ENCODE measurements at regions not wholly inside any gene's neighbourhood (a gene's known extent, or its start where the extent isn't known, plus 50 kb on each side); places are given as distances from the start of the nearest gene placed in this dataset.
A peak's percentile ranks its signal among the peaks of the same experiment; 100 is the strongest.
"Not testable (repeated sequence)": the region's sequence is repeated elsewhere in the genome, so short reads cannot be mapped to it uniquely, and the experiment has no call there.

DNA sequence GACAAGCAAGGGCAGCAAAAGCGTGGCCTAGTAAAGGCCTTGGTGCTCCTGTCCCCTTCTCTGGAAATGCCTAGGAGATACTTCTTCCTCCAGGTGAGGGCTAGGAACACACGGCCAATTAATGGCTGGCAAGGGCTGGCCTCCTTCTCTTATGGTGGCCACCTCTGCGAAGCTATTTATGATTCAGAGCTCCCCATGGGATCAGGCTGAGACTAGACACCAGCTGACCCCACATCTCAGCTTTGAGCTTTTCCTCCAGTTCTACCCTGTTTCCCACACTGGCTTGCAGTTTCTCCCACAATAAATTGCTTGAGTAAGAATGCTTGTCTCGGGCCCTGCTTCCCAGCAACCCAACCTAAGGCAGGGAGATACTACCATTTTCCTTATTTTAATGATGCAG lies 53.7 kb downstream of the CAMK2N1 start:
- DNase-seq: no peak

DNA sequence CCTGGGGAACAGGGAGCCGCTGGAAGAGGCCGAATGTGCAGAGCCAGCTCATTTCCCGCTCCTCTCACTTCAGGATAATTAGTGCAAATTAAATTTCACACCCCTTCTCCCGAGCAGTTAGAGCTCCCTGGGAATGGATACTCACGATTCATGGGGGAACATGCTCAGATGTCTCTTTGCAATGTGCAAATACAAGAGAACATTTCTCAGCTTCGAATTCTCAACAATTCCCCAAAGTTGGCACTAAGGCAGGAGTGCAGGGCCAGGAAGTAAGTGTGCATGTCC lies 54.9 kb downstream of the CAMK2N1 start:
- DNase-seq: no peak

- peak; percentile 50 for DNase-seq
Measured at GRCh38 chr1:20430355-20431175, 55.4 kb downstream of the CAMK2N1 start.

GRCh38 chr1:20429296-20429695 lies 56.7 kb downstream of the CAMK2N1 start:
- DNase-seq: no peak

DNA sequence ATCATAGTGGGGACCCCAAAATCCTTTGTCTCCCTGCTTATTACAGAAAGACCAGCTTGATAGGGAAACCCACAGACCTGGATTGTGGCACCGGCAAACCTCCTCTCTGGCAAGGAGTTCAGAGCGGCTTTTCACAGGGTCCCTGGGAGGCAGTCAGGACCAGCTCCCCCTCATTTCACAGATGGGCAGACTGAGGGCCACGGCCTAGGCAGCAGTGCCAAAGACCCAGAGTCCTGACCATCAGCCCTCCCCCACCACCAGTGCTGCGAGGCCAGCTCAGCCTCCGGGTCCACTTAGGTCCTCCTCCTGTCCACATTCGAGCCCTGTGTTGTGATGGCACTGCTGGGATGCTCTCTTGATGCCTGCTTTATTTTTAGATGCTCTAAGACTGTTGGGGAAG lies 57.2 kb downstream of the CAMK2N1 start:
- no peak for DNase-seq

DNA sequence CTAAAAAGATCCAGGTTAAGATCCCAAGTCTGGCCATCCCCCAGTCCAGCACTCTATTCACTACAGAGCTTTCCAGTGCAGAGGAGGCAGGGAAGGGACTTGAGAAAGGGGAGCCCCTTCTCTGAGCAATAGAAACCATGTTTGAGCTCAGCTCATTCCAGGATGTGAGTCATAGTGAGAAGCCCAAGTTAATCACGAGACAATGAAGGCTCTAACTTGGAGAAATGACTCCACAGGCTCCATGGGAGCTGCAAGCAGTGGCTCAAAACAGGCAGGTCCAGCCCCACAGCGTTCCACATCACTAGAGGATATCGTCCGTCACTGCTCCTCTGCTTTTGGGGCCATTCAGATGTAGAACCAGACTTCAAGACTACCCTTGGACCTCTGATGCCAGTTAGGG lies 59.1 kb downstream of the CAMK2N1 start:
- no peak for DNase-seq

- DNase-seq: no peak
Measured at GRCh38 chr1:20426371-20426770, 59.6 kb downstream of the CAMK2N1 start.

GRCh38 chr1:20425622-20426021 lies 60.4 kb downstream of the CAMK2N1 start:
- no peak for DNase-seq

GRCh38 chr1:20423169-20423795 lies 62.7 kb downstream of the CAMK2N1 start:
- DNase-seq: no peak

GRCh38 chr1:20421441-20421840 lies 64.6 kb downstream of the CAMK2N1 start:
- DNase-seq: no peak

GRCh38 chr1:20417581-20417980 lies 68.4 kb downstream of the CAMK2N1 start:
- no peak for DNase-seq

- no peak for DNase-seq
Measured at GRCh38 chr1:20416706-20417105, 69.3 kb downstream of the CAMK2N1 start.

- DNase-seq: no peak
Measured at GRCh38 chr1:20413776-20414140, 72.3 kb downstream of the CAMK2N1 start.

- DNase-seq: no peak
Measured at GRCh38 chr1:20413136-20413775, 72.8 kb downstream of the CAMK2N1 start.

- no peak for DNase-seq
Measured at GRCh38 chr1:20411196-20411980, 74.6 kb downstream of the CAMK2N1 start.

DNA sequence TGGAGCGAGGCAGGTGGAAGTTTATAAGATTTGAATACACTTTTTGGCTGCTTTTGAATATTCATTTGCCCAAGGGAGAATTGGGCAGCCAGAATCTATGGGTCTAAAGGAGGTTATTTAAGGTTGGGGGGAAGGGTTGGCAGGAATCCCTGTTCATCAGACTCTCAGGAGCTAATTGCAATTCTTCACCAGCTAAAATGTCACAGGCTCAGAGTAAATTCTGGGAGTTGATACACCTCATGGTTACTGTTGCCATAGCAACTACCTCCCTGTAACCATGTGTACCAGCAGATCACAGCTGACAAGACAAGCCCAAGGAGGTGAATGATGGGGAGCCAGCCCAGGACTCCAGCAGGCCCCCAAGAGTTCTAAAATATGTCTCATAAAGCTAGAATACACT lies 75.5 kb downstream of the CAMK2N1 start:
- DNase-seq: peak; percentile 76

DNA sequence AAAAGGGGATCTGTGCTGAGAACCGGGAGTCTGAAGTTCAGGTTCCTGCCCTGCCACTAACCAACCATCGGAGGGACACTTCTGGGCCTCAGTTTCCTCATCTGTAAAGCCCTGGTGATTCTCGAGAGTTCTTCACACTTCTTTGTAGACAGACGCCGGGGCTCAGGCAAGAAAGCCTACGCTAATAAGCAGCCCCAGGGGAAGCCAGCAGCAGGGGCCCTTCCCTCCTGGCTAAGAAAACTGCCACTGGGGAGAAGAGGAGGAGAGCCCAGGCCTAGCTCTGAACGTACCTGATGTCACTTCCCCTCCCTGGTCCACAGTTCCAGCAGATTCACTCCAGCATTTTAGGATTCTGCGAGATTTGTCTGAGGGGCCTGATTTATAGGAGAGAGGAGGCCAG lies 76.0 kb downstream of the CAMK2N1 start:
- DNase-seq: no peak

DNA sequence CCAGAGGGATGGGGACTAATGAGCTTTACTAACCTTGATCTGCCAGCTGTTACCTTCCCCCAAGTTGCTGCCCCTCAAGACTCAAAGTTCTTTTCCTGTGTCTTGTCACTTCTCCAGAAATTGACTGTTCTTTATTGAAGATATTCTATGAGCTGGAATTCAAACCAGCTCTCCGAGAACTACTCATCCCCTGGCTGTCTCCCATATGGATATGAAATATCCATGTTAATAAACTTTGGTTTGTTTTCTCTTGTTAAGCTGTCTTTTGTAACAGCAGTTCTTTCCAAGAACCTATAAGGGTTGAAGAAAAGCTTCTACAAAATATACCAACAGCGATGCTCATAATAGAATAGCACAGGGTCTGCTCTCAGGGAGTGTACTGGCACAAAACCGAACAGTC lies 77.0 kb downstream of the CAMK2N1 start:
- DNase-seq: no peak

DNA sequence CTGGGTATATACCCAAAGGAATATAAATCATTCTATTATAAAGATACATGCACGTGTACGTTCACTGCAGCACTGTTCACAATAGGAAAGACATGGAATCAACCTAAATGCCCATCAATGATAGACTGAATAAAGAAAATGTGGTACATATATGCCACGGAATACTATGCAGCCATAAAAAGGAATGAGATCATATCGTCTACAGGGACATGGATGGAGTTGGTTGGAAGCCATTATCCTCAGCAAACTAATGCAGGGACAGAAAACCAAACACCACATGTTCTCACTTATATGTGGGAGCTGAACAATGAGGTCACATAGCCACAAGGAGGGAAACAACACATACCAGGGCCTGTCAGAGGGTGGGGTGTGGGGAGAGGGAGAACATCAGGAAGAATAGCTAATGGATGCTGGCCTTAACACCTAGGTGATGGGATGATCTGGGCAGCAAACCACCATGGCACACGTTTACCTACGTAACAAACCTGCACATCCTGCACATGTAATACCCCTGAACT lies 77.8 kb downstream of the CAMK2N1 start:
- DNase-seq: not testable (repeated sequence)

- DNase-seq: peak; percentile 53
Measured at GRCh38 chr1:20405893-20406604, 80.0 kb downstream of the CAMK2N1 start.

DNA sequence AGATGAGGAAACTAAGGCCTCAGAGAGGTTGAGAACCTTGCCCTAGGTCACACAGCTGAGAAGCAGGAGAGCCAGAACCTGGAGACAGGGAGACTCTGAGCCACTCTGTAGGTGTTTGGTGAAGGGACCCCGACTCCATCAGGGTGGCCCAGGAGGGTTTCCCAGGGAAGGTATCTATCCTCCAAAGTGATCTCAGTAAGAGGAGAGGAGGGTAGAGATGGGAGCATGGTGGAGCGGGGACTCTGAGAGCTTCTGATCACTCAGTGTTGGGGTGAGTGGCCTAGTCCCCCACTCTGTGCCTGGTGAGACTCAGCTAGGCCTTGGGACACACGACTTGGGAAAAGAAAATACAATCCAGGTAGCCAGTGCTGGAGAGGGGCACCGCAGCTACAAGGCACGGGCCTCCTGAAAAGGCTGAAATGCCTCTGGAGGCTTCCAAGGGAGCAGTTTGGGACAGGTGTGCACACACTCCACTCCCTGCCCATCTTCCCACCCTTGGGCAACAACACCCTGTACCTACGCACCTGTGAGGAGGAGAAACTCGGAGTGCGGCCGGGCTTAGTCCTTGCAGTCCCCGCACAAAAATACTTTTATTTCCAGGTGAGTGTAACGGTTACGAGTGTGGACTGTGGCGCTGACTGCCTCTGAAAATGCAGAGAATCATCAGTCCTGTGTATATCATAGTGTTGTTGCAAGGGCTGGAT lies 80.8 kb downstream of the CAMK2N1 start:
- peak; percentile 34 for DNase-seq

Measured in COR-L47 (cell line).